NCI-H1092 (cell line): ENCODE measurements at regions not wholly inside any gene's neighbourhood (a gene's known extent, or its start where the extent isn't known, plus 50 kb on each side); places are given as distances from the start of the nearest gene placed in this dataset.

Experiments
- DNase-seq: peaks from one replicate; lab custom pipeline; 2025; lab: John Stamatoyannopoulos, UW

DNA sequence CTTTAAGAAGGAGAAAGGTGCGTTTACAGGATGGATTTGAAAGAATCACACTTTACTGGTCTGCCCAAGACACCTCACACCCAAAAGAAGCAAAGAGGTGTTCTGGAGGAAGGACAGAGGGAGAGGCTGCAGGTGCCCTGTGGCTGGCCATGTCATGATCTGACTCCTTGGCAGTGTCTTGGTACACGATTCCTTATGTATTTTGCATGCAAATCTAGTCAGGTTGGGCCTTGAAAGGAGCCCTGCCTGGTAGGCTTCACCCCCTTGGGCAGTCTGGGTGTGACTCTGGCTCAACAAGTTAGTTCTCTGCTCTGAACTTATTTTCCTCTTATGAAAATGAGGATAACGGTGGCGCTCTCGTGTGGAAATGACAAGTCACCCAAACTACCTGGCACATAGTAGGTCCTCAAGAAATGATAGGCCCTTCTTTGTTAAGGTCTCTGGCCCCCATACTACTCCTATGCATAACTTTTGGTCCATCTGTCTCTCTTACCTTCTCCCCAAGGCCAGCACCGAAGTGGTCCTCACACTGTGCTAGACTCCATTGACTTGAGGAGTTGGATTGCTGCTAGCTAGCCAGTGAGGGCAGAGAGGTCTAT is 212.5 kb downstream of the SEMA6A start:
- no peak for DNase-seq

DNA sequence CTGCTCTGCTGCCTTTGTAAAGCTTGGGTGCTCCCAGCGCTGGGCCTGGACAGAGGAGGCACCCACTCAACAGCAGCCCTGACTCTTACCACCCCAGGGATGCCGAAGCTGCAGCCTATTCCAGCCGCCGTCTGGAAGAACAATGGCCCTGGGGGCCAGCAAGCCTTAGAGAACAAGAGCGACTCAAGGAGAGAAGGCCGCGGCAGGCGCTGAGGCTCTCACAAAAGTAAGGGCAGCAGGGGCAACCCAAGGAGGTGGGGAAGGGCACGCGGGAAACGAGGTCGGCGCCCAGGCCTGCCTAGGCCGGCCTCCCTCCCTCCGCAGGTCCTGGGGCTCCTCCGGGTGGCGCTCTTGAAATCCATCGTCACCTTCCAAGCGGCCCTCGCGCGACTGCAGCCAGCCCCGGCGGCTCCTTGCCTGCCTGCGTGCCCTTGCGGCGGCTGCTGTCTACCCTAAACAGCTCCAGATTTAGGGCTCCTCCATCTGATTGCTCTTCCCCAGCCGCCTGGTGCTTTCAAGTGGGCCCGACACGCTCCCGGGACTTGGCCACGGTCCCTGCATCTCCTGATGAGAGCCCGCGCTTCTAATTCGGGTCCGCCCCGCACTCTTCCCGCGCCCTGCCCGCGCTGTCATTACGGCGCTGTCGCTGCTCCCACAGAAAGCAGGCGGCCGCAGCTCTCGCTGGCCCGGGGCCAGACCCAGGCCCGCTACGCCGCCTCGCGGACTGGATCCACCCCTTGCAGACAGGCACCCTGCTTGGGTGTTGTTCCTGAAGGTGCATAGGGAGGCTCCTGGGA is 213.3 kb downstream of the SEMA6A start:
- DNase-seq: peak; percentile 39

DNA sequence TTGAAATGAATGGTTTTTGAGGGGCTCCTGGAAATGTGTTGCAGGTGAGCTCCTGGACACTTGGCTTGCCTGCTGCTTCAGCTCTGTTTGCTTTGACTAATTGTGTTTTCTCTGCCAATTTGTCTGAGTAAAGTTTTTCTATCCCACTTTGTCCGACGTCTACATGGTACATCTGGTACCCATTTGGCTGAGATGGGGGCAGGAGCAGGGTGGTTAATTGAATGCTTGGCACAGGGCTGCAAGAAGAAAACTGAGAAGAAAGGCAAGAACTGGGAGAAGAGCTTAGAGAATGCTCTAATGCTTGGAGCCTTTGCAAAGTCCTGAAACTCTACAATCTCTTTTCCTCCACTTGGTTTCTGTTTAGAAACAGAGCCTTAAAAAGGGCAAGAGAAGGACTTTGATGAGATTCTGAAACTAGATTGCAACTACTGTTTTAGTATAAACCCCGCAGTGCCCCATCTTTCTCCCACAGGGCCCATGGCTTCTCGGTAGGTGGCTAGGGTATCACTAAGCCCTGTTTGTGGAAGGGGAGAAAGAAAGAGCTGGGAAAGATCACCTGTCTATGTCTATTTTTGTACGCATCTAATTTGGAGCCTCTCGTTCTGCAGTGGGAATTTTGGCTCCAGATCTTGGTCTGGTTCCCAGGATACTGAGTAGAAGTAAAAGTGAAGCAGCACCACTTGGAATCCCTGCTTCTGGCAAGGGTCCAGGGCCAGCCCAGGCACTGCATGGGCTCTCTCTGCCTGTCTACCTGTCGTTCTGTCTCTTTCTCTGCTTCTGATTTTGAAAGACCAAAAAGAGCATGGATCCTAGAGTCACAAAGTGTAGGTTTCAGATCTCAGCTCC is 214.4 kb downstream of the SEMA6A start:
- DNase-seq: no peak

DNA sequence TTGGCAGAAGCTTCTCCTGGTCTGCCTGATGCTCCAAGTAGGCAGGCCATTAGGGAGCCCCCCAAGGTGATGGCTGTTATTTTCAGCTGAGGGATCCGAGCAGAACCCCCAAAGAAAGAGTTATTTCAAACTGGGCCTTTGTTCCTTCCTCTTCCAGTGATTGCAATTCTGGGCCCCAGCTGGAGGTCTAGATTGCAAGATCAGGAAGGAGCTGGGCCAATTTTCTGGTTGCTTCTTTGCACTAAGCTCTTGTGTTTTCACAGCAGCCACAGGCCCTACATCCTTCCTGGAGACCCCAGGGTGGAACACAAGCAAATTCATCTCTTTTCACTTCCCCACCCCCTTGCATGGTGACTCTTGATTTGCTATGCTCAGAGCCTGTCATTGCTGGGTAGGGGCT is 215.0 kb downstream of the SEMA6A start:
- no peak for DNase-seq

DNA sequence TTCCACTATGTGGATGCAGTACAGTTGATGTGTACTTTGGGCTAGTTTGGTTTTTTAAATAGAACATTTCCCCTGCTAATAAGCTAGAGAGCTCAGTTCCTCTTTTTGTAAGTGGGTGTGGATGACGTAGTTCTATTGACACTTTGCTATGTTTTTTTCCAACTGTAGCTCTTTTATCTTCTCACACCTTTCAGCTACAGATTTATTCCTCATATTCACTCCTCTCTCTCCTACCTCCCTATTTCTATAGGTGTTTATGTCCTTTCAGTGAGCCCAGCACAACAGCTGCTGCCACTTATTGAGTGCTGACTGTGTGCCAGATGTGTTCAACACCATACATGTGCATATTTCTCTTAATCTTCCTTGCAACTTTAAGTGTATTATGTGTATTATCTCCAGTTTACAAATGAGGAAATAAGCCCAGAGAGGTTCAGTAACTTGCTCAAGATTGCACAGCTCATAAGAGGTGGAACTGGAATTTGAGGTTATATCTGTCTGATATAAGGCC is 215.7 kb downstream of the SEMA6A start:
- DNase-seq: no peak

DNA sequence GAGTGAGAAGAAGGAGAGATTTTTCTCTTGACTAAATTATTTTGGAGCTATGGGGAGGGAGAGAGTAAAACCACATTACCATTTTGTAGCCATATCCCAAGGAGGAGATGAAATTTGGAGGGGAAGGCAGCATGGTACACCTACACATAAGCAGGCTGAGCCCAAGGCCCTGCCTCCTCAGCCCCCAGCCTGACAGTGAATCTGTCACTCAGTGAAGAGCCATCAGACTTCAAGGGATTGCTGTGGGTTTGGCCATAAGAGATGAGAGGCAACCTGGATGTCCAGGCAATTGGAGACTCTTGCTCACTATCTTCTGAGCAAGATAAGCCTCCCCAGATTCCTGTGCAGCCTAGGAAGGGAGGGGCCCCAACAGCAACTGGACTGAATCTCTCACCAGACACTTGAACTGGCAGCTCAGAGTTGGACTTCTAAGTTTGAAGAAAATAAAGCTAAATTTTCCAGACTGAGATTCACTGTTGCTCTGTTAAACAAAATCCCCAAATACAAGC is 216.6 kb downstream of the SEMA6A start:
- DNase-seq: no peak

DNA sequence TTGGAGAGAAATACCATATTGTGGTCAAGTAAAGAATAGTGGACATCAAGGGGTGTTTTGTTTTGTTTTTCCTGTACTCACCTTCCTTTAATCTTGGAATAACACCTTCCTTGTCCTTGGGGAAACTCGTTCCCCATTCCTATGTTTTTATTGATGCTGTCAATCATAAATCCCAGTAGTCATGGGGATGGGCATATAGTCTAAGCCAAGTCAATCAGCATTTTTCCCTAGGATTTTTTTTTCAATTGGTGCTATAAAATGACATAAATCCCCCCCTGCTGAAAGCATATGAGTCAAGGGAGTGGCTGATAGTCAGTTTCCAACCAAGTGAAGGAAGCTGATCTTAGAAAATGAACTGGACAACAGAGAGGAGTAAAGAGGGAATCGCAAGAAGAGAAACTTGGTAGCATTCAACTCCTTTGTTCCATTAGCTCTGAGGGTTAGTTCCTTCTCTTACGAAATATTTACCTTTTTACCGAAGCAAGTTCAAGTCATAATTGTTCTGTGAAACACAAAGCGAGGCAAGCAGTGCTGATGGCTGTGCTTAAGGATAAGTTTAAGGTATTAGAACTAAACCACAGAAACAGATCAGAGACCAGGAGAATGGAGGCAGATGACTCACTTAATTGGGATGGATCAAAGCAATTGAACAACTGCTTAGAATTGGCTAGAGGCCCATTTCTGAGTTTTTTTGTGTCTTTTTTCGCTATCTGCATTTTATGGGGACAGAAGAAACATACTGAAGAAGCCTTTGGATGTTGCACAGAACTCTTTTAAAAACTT is 218.6 kb downstream of the SEMA6A start:
- no peak for DNase-seq

DNA sequence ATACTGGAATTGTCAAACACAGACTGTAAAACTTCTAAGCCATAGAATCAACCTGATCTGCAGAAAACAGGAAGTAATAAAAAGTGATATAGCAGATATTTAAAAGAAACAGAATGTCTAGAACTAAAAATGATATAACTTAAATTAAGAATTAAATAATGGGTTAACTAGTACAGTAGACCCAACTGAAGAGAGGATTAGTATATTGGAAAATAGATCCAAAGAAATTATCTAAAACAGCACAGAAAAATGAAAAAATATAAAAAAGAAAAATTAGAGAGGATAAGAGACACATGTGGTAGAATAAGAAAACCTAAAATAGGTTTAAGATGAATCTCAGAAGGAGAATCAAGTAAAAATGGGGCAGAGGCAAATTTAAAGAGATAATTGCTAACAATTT is 219.9 kb downstream of the SEMA6A start:
- no peak for DNase-seq

DNA sequence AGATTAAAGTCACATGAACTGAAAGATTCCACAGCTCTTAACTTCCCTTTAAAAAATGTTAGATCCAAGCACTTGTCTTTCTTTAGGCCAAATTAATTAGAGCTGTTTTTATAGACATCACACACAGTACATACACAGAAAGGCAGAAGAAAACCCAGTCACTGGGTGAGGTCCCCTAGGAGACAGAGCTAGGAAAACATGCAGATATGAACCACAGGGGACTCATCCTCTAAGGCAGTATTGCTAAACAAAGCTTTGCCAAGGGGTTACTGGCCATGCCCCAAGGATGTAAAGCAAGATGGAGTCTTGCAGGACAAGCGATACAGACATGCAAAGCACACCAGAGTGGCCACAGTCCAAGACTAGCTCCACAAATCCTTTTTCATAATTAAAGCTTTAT is 227.0 kb downstream of the SEMA6A start:
- no peak for DNase-seq

DNA sequence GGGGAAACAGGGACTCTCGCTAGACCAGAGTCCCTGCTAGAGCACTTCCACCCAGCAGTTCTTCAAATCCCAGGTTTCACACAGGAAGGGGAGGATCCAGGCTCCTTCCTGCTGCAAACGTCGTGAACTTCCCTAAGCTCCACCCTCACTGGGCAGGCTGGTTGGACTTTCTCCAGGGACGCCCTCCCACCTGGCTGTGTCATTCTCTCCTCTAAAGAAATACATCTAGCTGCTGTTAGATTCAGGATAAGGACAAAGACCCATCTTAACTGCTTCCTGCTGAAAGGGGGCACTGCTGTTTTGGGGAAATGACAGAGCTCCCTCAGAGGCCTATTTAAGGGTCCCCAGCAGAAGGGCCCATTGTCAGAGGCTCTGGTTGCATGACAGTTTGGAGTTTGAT is 230.7 kb downstream of the SEMA6A start:
- no peak for DNase-seq
